WI38 (cell line): ENCODE measurements at regions not wholly inside any gene's neighbourhood (a gene's known extent, or its start where the extent isn't known, plus 50 kb on each side); places are given as distances from the start of the nearest gene placed in this dataset.
"Not testable (repeated sequence)": the region's sequence is repeated elsewhere in the genome, so short reads cannot be mapped to it uniquely, and the experiment has no call there.

ENCODE experiments used
- H3K4me3 ChIP-seq: 2 replicates; pipeline ENCODE4 v1.5.1; 2011; ENCODE audit warnings: low read depth, mild to moderate bottlenecking, control low read depth, low read length
- TF ChIP-seq, protein P1 (sequence below): IDR thresholded peaks from 2 replicates; pipeline ENCODE4 v1.5.1; 2012; ENCODE audit warnings: low read depth, mild to moderate bottlenecking, control low read depth, low read length

DNA sequence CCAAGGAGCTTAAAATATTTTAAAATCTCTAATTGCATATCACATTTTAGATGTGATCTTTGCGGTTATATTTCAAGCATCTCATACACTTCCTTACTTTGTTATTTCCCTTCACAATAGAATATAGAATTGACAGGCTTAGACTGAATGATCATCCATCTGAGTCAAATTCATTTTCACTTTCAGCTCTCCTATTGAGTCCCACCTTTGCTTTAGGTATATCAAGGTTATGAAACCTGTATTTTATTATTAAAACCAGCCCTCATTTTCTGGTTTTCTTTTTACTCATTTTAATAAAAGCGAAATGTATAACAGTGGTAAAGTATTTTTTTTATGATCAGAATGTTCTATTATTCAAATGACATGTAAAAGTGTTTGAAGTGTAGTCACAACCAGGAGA lies 162.9 kb upstream of the KYNU start:
- TF ChIP-seq, protein P1, sequence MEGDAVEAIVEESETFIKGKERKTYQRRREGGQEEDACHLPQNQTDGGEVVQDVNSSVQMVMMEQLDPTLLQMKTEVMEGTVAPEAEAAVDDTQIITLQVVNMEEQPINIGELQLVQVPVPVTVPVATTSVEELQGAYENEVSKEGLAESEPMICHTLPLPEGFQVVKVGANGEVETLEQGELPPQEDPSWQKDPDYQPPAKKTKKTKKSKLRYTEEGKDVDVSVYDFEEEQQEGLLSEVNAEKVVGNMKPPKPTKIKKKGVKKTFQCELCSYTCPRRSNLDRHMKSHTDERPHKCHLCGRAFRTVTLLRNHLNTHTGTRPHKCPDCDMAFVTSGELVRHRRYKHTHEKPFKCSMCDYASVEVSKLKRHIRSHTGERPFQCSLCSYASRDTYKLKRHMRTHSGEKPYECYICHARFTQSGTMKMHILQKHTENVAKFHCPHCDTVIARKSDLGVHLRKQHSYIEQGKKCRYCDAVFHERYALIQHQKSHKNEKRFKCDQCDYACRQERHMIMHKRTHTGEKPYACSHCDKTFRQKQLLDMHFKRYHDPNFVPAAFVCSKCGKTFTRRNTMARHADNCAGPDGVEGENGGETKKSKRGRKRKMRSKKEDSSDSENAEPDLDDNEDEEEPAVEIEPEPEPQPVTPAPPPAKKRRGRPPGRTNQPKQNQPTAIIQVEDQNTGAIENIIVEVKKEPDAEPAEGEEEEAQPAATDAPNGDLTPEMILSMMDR = no peak
- no peak overlapping the region for H3K4me3 ChIP-seq

DNA sequence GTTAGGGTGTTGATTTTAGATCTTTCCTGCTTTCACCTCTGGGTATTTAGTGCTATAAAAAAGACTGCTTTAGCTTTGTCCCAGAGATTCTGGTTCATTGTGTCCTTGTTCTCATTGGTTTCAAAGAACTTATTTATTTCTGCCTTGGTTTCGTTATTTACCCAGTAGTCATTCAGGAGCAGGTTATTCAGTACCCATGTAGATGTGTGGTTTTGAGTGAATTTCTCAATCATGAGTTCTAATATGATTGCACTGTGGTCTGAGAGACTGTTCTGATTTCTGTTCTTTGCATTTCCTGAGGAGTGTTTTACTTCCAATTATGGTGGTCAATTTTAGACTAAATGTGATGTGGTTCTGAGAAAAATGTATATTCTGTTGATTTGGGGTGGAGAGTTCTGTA lies 167.1 kb upstream of the KYNU start:
- TF ChIP-seq, protein P1 = no peak
- H3K4me3 ChIP-seq = no peak overlapping the region

DNA sequence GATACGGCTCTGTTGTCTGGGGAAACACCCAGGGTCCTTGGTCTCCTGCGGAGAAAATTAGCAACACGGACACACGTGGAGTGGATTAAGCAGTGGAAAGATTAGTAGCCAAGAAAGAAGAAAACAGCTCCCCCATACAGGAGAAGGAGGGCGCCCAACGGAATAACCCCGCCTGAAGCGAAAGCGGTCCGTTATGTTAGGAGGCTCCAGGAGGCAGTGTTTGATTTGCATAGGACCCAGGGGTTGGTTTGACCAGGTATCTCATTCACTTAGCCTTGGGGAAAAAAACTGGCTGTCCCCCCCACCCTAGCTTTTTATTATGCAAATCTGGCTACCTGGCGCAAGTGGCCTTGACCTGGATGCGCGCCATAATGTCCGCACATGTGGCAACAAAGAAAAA lies 170.1 kb upstream of the KYNU start:
- TF ChIP-seq, protein P1 = no peak
- no peak overlapping the region for H3K4me3 ChIP-seq

DNA sequence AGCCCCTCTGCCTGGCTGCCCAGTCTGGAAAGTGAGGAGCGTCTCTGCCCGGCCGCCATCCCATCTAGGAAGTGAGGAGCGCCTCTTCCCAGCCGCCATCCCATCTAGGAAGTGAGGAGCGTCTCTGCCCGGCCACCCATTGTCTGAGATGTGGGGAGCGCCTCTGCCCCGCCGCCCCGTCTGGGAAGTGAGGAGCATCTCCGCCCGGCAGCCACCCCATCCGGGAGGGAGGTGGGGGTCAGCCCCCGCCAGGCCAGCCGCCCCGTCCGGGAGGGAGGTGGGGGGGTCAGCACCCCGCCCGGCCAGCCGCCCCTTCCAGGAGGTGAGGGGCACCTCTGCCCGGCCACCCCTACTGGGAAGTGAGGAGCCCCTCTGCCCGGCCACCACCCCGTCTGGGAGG lies 175.1 kb upstream of the KYNU start:
- H3K4me3 ChIP-seq = not testable (repeated sequence)

DNA sequence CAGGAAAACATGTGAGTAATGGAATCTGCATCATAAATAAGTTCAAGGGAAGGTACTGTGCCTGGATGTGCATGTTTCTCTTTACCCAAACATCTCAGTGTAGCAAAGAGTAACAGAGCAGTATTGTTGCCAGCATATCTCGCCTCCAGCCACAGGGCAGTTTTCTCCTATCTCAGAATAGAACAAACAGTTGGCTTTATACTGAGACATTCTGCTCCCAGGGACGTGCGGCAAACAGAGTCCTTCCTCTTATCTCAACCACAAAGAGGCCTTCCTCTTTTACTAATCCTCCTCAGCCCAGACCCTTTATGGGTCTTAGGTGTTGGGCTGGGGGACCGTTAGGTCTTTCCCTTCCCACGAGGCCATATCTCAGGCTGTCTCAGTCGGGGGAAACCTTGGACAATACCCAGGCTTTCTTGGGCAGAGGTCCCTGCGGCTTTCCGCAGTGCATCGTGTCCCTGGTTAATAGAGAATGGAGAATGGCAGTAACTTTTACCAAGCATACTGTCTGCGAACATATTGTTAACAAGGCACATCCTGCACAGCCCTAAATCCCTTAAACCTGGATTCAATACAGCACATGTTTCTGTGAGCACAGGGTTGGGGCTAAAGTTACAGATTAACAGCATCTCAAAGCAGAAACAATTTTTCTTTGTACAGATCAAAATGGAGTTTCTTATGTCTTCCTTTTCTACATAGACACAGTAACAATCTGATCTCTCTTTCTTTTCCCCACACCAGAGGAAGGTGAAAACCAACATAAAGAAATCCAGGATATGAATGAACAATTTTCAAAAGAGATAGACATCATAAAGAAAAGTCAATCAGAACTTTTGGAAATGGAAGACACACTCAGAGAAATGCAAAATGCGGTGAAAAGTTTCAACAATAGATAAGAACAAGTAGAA lies 181.9 kb upstream of the KYNU start:
- not testable (repeated sequence) for H3K4me3 ChIP-seq

DNA sequence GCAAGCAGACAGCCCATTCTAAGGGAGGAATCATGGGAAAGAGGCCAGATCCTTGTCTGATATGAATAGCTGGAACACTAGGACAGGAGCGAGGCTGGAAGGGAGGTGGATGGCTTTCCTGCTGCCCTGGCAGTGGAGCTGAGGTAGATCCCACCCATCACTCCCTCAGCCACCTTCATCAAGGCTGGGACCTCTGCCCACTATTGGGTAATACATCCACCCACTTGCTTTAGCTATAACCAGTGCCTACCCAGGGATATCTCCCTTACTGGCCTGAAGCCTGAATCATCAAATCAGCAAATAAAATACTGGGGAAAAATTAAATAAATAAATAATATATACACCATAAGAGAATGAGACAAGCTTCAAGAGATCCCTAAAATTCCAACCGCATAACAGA lies 183.2 kb upstream of the KYNU start:
- no peak overlapping the region for H3K4me3 ChIP-seq
- TF ChIP-seq, protein P1 = no peak

DNA sequence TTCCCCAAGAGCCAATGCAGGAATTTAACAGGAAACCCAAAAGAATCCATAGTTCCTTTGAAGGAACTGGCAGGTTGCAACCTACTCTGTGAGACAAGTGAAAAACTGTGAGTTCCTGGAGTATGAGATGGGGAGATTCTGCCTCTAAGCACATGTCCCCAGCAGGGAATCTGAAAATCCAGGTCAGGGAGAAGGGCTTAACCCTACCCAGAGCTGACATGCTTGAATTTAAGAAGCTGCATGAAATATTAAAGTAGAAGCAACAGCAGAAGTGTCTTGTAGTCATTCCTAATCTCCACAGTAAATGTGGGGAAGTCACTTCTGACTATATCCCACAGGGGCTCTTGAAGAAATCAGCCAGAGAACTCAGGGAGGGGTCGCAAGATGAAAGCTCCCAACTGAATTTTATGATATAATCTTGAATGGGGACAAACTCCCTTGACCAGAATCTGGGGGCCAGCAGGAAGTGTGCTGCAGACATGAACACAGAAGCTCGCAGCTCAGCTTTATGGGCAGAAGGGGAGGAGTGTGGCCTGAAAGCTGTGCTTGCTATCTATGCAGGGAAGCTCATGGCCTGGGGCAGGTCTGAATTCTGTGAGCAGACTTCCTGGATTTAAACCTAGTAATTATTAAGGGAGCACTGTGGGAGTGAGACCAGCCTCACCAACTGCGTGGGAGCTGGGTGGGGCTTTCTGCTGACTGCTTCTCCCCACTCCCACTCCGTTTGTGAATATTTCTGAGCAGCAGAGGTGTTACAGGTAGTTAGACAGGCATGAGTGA lies 184.1 kb upstream of the KYNU start:
- TF ChIP-seq, protein P1 = no peak
- no peak overlapping the region for H3K4me3 ChIP-seq

DNA sequence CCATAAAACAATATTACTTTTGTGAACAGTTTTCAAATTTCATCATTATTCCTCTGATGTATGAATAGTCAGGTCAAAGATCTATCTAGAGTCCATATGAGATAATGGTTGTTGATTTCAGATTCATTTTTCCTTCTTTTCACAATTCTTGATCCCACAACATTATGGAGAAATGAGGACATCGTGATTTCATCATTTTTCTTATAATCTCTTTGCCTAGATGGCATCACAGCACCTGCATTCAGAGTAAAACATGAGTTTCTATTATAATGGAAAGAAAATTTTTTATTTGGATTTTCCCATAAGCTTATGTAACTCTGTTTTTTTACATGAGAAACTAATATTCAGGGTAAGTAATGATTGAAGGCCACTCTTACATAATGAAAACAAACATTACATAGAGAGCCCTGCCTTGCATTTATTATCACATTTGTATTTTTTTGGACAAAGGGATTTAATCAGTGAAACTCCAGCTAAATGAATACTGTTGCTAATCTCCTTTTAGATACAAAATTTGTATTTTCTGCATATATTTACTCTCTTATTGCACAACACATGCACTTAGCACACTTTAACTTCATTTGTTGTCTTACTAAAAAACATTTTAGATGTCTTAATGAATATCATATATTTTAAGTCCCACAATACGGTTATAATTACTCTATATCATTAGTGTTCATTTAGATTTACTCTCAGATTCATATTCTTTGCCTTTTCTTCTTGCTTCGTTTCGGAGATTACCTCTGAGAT lies 188.4 kb upstream of the KYNU start:
- no peak overlapping the region for H3K4me3 ChIP-seq

More for the DNA sequence above, 188.4 kb upstream of the KYNU start:
- TF ChIP-seq, protein P1 = no peak
